HL-60 (cell line): ENCODE measurements at regions not wholly inside any gene's neighbourhood (a gene's known extent, or its start where the extent isn't known, plus 50 kb on each side); places are given as distances from the start of the nearest gene placed in this dataset.

ENCODE experiments used
- DNase-seq, 2 experiments: peaks; one replicate each; pipeline ENCODE4 v3.0.0-alpha.2; 2010 to 2020; ENCODE audit warnings: low read depth in 1 of 2, low spot score in 1 of 2
- H3K27ac ChIP-seq: fragments of 250-450 bp; sonication (Bioruptor Pico); replicated peaks from 2 replicates; pipeline ENCODE4 v1.5.1; 2020; ENCODE audit warnings: mild to moderate bottlenecking, moderate library complexity
- H3K27me3 ChIP-seq: fragments of 250-450 bp; sonication (Bioruptor Pico); 2 replicates; pipeline ENCODE4 v1.5.1; 2021; ENCODE audit warnings: mild to moderate bottlenecking, moderate library complexity; ENCODE audit not compliant: insufficient read depth, poor library complexity, severe bottlenecking
- H3K4me3 ChIP-seq: replicated peaks from 2 replicates; pipeline ENCODE4 v1.5.1; 2011; ENCODE audit warnings: mild to moderate bottlenecking, control low read depth, low read length; ENCODE audit not compliant: insufficient read depth
- GABPA ChIP-seq: IDR thresholded peaks from 2 replicates; pipeline ENCODE4 v1.6.1; 2012; ENCODE audit warnings: low read depth
- POLR2AphosphoS5 ChIP-seq: IDR thresholded peaks from 2 replicates; pipeline ENCODE4 v1.6.1; 2012; ENCODE audit warnings: low read depth
- SPI1 ChIP-seq: IDR thresholded peaks from 2 replicates; pipeline ENCODE4 v1.6.1; 2012; ENCODE audit warnings: low read depth, mild to moderate bottlenecking, borderline replicate concordance
- TF ChIP-seq, protein P1 (sequence below): IDR thresholded peaks from 2 replicates; pipeline ENCODE4 v1.6.1; 2012; ENCODE audit warnings: low read depth; ENCODE audit not compliant: insufficient replicate concordance
- TF ChIP-seq, protein P2 (sequence below): IDR thresholded peaks from one replicate; pipeline ENCODE4 v1.5.1; 2011; ENCODE audit warnings: low read length, control low read depth, inconsistent platforms; ENCODE audit not compliant: insufficient read depth

DNA sequence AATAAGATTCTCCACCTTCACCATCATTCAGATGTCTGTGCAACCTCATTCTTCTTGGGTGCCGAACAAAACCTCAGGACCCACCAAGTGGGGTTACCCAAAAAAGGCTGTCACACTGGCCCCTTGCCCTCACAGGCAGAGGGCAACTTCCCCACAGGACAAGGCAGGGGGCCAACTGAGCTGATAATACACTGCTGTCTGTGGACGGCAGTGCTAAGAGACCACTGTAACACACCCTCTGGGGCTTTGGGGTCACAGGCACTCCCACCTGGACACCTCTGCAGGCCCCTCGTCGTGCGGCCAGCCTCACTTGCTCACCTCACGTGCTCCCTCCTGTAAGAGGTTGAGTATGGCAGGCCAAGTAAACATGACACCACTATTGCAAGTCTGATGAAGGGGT, 515.8 kb upstream of the COX7C start:
- Histone ChIP-seq H3K4me3 (no peak overlapping the region), H3K27me3 (no peaks in the 10 kb centered on the region), H3K27ac (no peak overlapping the region)
- TF ChIP-seq, protein P1, sequence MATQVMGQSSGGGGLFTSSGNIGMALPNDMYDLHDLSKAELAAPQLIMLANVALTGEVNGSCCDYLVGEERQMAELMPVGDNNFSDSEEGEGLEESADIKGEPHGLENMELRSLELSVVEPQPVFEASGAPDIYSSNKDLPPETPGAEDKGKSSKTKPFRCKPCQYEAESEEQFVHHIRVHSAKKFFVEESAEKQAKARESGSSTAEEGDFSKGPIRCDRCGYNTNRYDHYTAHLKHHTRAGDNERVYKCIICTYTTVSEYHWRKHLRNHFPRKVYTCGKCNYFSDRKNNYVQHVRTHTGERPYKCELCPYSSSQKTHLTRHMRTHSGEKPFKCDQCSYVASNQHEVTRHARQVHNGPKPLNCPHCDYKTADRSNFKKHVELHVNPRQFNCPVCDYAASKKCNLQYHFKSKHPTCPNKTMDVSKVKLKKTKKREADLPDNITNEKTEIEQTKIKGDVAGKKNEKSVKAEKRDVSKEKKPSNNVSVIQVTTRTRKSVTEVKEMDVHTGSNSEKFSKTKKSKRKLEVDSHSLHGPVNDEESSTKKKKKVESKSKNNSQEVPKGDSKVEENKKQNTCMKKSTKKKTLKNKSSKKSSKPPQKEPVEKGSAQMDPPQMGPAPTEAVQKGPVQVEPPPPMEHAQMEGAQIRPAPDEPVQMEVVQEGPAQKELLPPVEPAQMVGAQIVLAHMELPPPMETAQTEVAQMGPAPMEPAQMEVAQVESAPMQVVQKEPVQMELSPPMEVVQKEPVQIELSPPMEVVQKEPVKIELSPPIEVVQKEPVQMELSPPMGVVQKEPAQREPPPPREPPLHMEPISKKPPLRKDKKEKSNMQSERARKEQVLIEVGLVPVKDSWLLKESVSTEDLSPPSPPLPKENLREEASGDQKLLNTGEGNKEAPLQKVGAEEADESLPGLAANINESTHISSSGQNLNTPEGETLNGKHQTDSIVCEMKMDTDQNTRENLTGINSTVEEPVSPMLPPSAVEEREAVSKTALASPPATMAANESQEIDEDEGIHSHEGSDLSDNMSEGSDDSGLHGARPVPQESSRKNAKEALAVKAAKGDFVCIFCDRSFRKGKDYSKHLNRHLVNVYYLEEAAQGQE, result no peak
- no peak for TF ChIP-seq POLR2AphosphoS5
- TF ChIP-seq, protein P2, sequence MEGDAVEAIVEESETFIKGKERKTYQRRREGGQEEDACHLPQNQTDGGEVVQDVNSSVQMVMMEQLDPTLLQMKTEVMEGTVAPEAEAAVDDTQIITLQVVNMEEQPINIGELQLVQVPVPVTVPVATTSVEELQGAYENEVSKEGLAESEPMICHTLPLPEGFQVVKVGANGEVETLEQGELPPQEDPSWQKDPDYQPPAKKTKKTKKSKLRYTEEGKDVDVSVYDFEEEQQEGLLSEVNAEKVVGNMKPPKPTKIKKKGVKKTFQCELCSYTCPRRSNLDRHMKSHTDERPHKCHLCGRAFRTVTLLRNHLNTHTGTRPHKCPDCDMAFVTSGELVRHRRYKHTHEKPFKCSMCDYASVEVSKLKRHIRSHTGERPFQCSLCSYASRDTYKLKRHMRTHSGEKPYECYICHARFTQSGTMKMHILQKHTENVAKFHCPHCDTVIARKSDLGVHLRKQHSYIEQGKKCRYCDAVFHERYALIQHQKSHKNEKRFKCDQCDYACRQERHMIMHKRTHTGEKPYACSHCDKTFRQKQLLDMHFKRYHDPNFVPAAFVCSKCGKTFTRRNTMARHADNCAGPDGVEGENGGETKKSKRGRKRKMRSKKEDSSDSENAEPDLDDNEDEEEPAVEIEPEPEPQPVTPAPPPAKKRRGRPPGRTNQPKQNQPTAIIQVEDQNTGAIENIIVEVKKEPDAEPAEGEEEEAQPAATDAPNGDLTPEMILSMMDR, result no peak
- no peak for TF ChIP-seq SPI1
- no peak for TF ChIP-seq GABPA
- no peak for DNase-seq

DNA sequence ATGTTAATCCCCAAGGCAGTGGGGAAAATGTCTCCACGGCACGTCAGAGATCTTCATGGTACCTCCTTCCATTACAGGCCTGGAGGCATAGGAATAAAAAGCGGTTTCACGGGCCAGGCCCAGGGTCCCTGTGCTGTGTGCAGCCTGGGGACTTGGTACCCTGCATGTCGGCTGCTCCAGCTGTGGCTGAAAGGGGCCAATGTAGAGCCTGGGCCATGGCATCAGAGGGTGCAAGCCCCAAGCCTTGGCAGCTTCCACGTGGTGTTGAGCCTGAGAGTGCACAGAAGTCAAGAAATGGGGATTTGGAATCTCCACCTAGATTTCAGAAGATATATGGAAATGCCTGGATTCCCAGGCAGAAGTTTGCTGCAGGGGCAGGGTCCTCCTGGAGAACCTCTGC, 508.9 kb upstream of the COX7C start:
- Histone ChIP-seq H3K27ac (no peak overlapping the region), H3K27me3 (no peaks in the 10 kb centered on the region), H3K4me3 (no peak overlapping the region)
- TF ChIP-seq, protein P2, result no peak
- TF ChIP-seq, protein P1, result no peak
- TF ChIP-seq GABPA (no peak), SPI1 (no peak), POLR2AphosphoS5 (no peak)
- no peak for DNase-seq

DNA sequence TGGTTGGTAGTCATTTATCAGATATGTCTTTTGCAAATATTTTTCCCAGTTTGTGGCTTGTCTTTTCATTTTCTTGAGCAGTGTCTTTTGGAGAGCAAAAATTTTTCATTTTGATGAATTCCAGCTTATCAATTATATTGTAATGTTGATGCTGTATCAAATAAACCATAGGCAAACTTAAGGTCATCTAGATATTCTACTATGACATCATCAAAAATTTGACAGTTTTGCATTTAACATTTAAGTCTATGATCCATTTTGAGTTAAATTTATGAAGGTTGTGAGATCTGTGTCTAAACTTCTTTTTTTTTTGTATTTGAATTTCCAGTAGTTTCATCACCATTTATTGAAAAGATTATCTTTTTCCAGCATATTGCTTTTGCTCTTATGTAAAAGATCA, 505.5 kb upstream of the COX7C start:
- TF ChIP-seq GABPA (no peak), SPI1 (no peak), POLR2AphosphoS5 (no peak)
- TF ChIP-seq, protein P1, result no peak
- TF ChIP-seq, protein P2, result no peak
- no peak for DNase-seq
- Histone ChIP-seq H3K27me3 (no peaks in the 10 kb centered on the region), H3K4me3 (no peak overlapping the region), H3K27ac (no peak overlapping the region)
